T-helper 9 cell (primary cell): ENCODE measurements at regions not wholly inside any gene's neighbourhood (a gene's known extent, or its start where the extent isn't known, plus 50 kb on each side); places are given as distances from the start of the nearest gene placed in this dataset.

Experiments used
- DNase-seq: peaks from one replicate; pipeline ENCODE4 v3.0.0-alpha.2; 2020

- no peak for DNase-seq
Measured at GRCh38 chr13:22137361-22138050, 466.6 kb downstream of the FGF9 start.

- no peak for DNase-seq
Measured at GRCh38 chr13:22138947-22139346, 468.1 kb downstream of the FGF9 start.

DNA sequence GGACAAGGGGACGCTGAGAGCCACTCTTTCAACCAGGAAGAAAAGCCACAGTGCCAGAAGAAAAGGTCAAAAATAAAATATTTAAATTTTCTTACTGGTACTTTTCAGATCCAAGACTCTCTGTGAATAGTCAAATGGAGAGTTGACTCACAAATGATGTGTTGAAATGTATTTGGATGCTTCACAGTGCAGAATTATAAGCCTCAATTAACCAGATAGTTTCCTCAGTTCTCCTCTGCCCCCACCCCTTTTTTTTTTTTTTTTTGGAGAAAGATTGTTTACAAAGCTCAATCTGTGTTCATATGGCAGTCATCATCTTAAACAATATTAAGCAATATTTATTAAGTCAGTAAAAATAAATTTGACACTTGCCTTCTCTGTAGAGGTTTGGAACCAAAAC lies 470.8 kb downstream of the FGF9 start:
- no peak for DNase-seq

DNA sequence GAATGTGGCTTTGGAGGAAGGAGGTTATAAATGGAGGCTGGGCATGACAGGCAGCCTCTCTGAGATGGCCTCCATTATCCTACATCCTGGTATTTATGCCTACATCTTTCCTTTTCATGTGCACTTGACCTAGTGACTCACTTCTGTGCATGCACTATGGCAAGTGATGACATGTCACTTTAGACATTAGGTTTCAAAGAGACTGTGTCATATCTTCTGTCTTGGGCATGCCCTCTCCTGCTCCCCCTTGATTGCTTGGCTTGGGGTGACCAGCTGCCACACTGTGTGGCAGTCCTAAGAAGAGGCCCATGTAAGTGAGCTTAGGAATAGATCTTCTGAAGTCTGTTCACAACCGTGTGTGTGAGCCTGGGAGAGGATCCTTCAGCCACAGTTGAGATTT lies 472.8 kb downstream of the FGF9 start:
- DNase-seq, result no peak

DNA sequence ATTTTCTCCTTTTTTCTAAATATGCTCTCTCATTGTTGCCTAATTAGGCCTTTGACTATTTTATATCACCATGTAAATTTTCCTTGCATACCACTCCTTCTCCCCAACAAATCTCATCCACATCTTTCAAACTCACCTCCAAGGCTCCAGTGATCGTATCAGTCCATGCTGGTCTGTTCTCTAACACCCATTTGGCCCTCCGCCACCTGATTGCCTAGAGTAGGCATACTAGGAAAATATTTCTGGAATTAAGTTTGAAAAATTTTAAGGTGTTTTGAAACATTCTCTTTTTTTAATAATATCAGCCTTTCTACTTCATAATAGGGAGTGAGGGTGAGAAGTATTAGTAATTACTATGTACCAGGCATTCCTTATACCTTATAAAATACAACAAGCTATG lies 473.9 kb downstream of the FGF9 start:
- no peak for DNase-seq

- DNase-seq, result no peak
Measured at GRCh38 chr13:22148187-22148586, 477.3 kb downstream of the FGF9 start.

- no peak for DNase-seq
Measured at GRCh38 chr13:22152751-22153150, 481.9 kb downstream of the FGF9 start.

GRCh38 chr13:22154041-22154440 lies 483.2 kb downstream of the FGF9 start:
- no peak for DNase-seq

- no peak for DNase-seq
Measured at GRCh38 chr13:22161871-22162270, 491.0 kb downstream of the FGF9 start.

DNA sequence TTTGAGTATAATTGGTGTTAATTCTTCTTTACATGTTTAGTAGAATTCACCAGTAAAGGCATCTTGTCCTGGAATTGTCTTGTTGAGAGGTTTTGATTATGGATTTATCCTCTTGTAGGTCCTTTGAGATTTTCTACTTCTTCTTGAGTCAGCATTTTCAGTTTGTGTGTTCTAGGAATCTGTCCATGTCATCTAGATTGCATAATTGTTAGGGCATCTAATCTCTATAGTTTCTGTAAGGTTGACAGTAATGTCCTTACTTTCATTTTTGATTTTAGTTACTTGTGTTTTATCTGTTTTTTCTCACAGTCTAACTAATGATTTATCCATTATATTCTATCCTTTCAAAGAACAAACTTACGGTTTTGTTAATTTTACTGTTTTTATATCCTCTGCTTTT lies 492.0 kb downstream of the FGF9 start:
- no peak for DNase-seq

DNA sequence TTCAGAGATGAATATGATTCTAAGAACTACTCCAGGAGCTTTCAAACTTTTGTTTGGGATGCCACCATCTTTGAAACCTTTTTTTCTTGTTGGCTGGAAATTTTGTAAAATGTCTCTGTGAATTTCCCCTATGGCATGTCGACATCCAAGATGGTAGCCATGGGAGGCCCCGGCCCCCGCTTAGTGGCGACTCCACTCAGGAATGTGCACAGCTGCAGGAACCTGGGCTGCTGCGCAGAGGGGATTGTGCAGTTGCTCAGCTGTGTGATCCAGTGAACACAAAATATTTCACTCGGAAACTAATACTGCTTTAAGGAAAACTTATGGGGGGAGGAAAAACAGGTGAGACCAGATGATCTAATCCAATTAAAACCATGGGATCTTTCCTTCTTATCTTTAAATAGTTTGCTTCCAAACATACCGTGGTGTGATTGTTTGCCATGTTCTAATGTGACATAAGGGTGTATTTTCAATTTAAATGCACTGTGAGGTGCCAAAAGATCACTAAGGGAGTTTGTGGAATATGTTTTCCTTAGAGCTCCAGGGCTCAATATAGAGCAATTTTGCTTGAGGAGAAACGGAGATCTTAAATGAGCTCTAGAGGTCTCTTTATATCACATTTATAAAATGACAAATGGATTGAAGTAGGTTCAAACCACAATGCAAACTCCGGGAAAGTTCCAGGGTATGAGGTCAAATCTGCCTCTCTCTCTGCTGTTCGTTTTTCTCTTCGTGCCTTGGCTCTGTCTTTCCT lies 497.7 kb downstream of the FGF9 start:
- DNase-seq, result no peak

DNA sequence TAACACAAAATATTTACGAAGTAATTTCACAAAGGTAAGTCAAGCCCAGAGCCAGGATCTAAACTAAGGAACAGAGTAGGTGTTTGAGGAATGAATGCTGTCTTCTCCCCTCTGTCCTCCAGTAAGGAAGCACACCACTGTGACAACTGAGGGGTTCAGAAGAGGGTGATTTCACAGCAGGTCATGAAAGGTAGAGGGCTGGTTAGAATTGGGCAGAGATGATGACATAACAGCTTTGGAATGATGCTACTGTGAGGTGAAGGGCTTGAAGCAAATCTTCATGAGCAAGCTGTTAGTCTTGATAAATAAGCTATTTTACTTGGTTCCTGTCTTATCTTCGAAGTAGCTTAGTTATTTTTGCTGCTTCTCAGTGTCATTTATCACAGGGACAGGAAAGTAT lies 498.6 kb downstream of the FGF9 start:
- no peak for DNase-seq

GRCh38 chr13:22173610-22174009 lies 502.7 kb downstream of the FGF9 start:
- DNase-seq, result no peak

DNA sequence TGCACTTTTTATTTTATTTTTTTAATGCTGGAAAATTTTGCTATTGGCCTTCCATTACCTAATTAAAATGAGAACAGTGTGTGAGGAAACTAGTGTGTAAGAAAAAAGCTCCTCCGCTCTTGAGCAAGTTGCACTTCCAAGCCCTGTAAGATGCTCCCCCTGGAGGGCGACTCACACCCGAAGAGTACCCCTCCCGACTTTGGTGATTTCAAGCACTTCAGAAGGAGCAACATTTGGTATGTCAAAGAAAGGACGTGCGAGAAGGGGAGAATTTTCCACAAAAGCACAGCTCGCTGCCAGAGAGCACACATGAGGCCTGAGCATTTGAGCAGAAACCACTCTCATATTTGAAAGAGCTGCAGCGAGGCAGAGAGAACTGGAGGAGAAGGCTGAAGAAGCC lies 504.4 kb downstream of the FGF9 start:
- no peak for DNase-seq

- DNase-seq, result no peak
Measured at GRCh38 chr13:22175815-22176214, 504.9 kb downstream of the FGF9 start.

GRCh38 chr13:22176968-22177520 lies 506.2 kb downstream of the FGF9 start:
- DNase-seq, result no peak

DNA sequence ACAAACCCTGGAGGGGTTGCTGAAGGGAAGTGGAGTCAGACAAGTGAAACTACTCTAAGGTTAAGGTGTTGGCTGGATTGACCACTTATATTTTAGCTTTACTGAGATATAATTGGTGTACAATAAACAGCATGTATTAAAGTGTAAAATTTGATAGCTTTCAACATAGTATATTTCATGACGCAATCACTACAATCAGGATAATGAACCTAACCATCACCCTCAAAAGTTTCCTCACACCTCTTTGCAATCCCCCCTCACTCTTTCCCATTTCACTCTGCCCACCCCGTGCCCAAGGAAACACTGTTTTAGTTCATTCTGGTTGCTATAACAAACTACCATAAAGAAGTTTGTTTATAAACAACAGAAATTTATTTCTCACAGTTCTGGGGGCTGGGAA lies 508.0 kb downstream of the FGF9 start:
- DNase-seq, result no peak

- no peak for DNase-seq
Measured at GRCh38 chr13:22187329-22187728, 516.5 kb downstream of the FGF9 start.

- no peak for DNase-seq
Measured at GRCh38 chr13:22189176-22190048, 518.5 kb downstream of the FGF9 start.

- no peak for DNase-seq
Measured at GRCh38 chr13:22193070-22193469, 522.2 kb downstream of the FGF9 start.

DNA sequence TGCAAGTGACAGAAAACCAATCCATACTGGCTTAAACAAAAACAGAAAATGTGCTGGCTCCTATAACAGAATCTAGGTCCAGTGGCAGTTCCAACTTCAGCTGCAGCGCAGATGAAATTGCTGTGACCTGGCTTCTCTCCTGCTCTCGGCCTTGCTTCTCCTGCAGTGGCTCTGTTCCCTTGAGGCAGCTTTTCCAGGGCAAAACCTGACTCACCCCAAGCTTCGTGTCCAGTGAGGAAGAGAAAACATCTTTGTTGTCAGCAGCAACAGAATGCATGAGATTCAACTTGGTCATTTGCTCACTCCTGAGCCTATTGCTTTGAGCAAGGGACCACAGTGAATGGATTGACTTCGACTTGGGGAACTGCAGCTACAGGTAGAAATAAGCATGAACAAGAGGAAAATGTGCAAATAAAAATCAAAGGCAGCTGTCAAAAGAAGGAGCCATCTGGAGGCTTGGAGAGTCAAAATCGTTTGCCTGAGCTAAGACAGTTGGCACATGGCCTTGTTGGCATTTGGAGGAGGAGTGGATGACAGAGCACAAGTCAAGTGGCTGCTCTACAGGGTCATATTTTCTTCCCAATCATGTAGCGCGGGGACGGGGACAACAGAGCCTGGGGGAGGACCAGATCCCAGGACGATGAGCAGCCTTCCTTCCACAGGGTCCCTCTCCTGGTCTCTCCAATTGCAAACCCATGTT lies 523.4 kb downstream of the FGF9 start:
- no peak for DNase-seq

DNA sequence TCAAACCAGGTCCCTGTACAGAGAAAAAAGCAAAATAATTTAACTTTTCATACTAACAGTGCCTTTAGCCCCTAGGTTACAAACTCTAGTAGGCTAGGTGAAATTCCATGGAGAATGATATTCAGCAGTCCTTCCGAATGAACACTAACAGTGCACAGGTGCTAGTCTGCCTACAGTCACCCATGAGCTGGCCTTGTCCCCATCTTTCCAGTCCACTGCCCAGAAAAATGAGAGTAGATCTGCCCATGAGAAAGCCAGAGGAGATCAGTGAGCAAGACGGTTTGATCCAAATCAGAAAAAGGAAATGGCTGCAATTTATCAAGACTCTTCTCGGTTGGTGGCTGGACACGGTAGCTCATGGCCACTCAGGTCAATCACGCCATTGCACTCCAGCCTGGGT lies 524.9 kb downstream of the FGF9 start:
- DNase-seq, result no peak

- no peak for DNase-seq
Measured at GRCh38 chr13:22196777-22197176, 525.9 kb downstream of the FGF9 start.
